HepG2 (cell line): ENCODE measurements at regions not wholly inside any gene's neighbourhood (a gene's known extent, or its start where the extent isn't known, plus 50 kb on each side); places are given as distances from the start of the nearest gene placed in this dataset.

ENCODE experiments used
- ATAC-seq: fragments of 200-7000 bp; cut with Tn5 transposase; 3 replicates; pipeline ENCODE4 v1.9.1; 2020; ENCODE audit warnings: mild to moderate bottlenecking, moderate library complexity
- BruUV-seq: library from RNA; stranded (reverse); fragments of 400-500 nt; replicated peaks from 2 replicates; lab custom pipeline; 2021; lab: Mats Ljungman, UMichigan
- CTCF ChIA-PET: fragments of 300-600 bp; formaldehyde crosslinking; extraction: SDS; loops from one replicate; lab custom pipeline; 2021; ENCODE audit warnings: low total read pairs, inconsistent platforms, low intra/inter-chr PET ratio; lab: Yijun Ruan, JAX
- POLR2A ChIA-PET: fragments of 350-600 bp; sonication (Branson Sonifier 250); formaldehyde crosslinking; loops from one replicate; lab custom pipeline; 2020; ENCODE audit warnings: antibody characterized with exemption, inconsistent platforms; lab: Yijun Ruan, JAX
- DNase-seq: peaks from one replicate; pipeline ENCODE4 v3.0.0-alpha.2; 2015; ENCODE audit warnings: low spot score
- FAIRE-seq: peaks from 3 replicates; lab custom pipeline; 2011; peaks lifted over from hg19 to GRCh38; lab: Jason Lieb, UNC
- H2AFZ ChIP-seq: one replicate; pipeline ENCODE4 v1.6.1; 2011; ENCODE audit warnings: low read length, inconsistent platforms
- H3K27ac ChIP-seq: fragments of 300-600 bp; 3 replicates; pipeline ENCODE4 v1.8.0; 2011; ENCODE audit warnings: mixed run types, mild to moderate bottlenecking, mixed read lengths, low read length, inconsistent platforms; ENCODE audit not compliant: insufficient read depth; ENCODE audit errors: extremely low read length
- H3K27me3 ChIP-seq, 2 experiments: fragments of 200-600 bp in 1 of 2; 2 replicates in 1 of 2; 3 replicates in 1 of 2; pipeline versions ENCODE4 v1.6.0 to v1.8.0; 2011; ENCODE audit warnings: low read length in 2 of 2, mild to moderate bottlenecking in 2 of 2, moderate library complexity in 2 of 2, inconsistent platforms in 1 of 2; ENCODE audit not compliant: insufficient read depth in 2 of 2, control insufficient read depth in 1 of 2
- H3K36me3 ChIP-seq, 2 experiments: fragments of 200-600 bp in 1 of 2; replicated peaks in 1 of 2; 2 replicates in 1 of 2; 3 replicates in 1 of 2; pipeline versions ENCODE4 v1.5.1 to v1.8.0; 2011; ENCODE audit warnings: low read length in 2 of 2, inconsistent platforms in 1 of 2; ENCODE audit not compliant: insufficient read depth in 2 of 2, control insufficient read depth in 1 of 2
- H3K4me1 ChIP-seq: 2 replicates; pipeline ENCODE4 v1.5.1; 2012; ENCODE audit warnings: low read length, inconsistent platforms; ENCODE audit not compliant: insufficient read depth
- H3K4me2 ChIP-seq: 2 replicates; pipeline ENCODE4 v1.6.0; 2011; ENCODE audit warnings: low read depth, low read length, inconsistent platforms
- H3K4me3 ChIP-seq, 3 experiments: fragments of 200-600 bp in 1 of 3; sonication (generic), shearing (Covaris generic) in 1 of 3; replicated peaks in 1 of 3; 2 replicates each; pipeline ENCODE4 v1.5.1; 2011 to 2016; ENCODE audit warnings: low read length in 3 of 3, inconsistent platforms in 2 of 3, low read depth in 2 of 3, mild to moderate bottlenecking in 2 of 3, control low read depth in 1 of 3, mixed read lengths in 1 of 3; ENCODE audit not compliant: insufficient read depth in 1 of 3
- H3K79me2 ChIP-seq: one replicate; pipeline ENCODE4 v1.6.1; 2011; ENCODE audit warnings: low read length, inconsistent platforms; ENCODE audit not compliant: insufficient read depth
- H3K9ac ChIP-seq: 2 replicates; pipeline ENCODE4 v1.6.0; 2011; ENCODE audit warnings: mild to moderate bottlenecking, low read depth, low read length, inconsistent platforms; ENCODE audit not compliant: insufficient read depth
- H3K9me3 ChIP-seq: 2 replicates; pipeline ENCODE4 v1.5.1; 2012; ENCODE audit warnings: mild to moderate bottlenecking, low read length
- H4K20me1 ChIP-seq: 2 replicates; pipeline ENCODE4 v1.6.0; 2011; ENCODE audit warnings: inconsistent platforms, mild to moderate bottlenecking, low read length, moderate library complexity; ENCODE audit not compliant: insufficient read depth
- E2F1 ChIP-seq: sonication (generic); formaldehyde crosslinking; IDR thresholded peaks from 2 replicates; pipeline ENCODE4 v1.5.0; 2020; ENCODE audit warnings: missing genetic modification reagents
- EZH2 ChIP-seq: conservative IDR thresholded peaks from 2 replicates; pipeline ENCODE4 v1.6.1; 2012; ENCODE audit warnings: mild to moderate bottlenecking, low read depth, low read length, moderate library complexity
- GLI4 ChIP-seq: sonication (generic); formaldehyde crosslinking; IDR thresholded peaks from 2 replicates; pipeline ENCODE4 v1.5.1; 2020; ENCODE audit warnings: missing genetic modification reagents, mild to moderate bottlenecking, moderate library complexity, borderline replicate concordance
- GZF1 ChIP-seq: sonication (generic); formaldehyde crosslinking; IDR thresholded peaks from 2 replicates; pipeline ENCODE4 v1.5.1; 2020; ENCODE audit warnings: mild to moderate bottlenecking, missing genetic modification reagents
- HBP1 ChIP-seq: IDR thresholded peaks from 2 replicates; pipeline ENCODE4 v1.6.1; 2016; ENCODE audit warnings: low read depth, control low read depth
- SRSF9 ChIP-seq: fragments of 200-400 bp; formaldehyde crosslinking; IDR thresholded peaks from 2 replicates; pipeline ENCODE4 v1.6.1; 2018; ENCODE audit warnings: borderline replicate concordance, mild to moderate bottlenecking, low read depth, low read length; ENCODE audit not compliant: insufficient read depth, poor library complexity, severe bottlenecking
- ZMYM4 ChIP-seq: sonication (generic); formaldehyde crosslinking; IDR thresholded peaks from 2 replicates; pipeline ENCODE4 v1.8.1; 2023; ENCODE audit warnings: mild to moderate bottlenecking, missing genetic modification reagents
- WGBS: methylation state at CpG from one replicate; pipeline ENCODE4 v1.1.6; 2017; ENCODE audit warnings: low lambda C conversion rate; 5-methylcytosine and 5-hydroxymethylcytosine counted together
- in situ Hi-C: cut with HindIII; loops from 2 replicates; pipeline ENCODE4 v1.10.0; 2017; ENCODE audit warnings: low pct_unique_long_range_greater_than_20kb; ENCODE audit not compliant: extremely low pct_ligation_motif_present
- intact Hi-C: fragments of 100-400 bp; cut with micrococcal nuclease; formaldehyde crosslinking; loops from one replicate; pipeline ENCODE4 v1.10.0; 2022; ENCODE audit not compliant: unreplicated experiment
- TF ChIP-seq, protein P1 (sequence below): sonication (generic); formaldehyde crosslinking; IDR thresholded peaks from 2 replicates; pipeline ENCODE4 v1.4.0; 2020; ENCODE audit warnings: missing genetic modification reagents

- ChIA-PET POLR2A (no interaction called here), CTCF (no interaction called here)
- ATAC-seq (no peak), DNase-seq (no peak), FAIRE-seq (no peak)
- TF ChIP-seq ZMYM4 (CRISPR knock-in tag), result no peak
- TF ChIP-seq EZH2, result no peak
- TF ChIP-seq HBP1 (CRISPR knock-in tag), result no peak
- no peak for TF ChIP-seq SRSF9
- no peak for TF ChIP-seq E2F1 (CRISPR knock-in tag)
- TF ChIP-seq GLI4, result no peak
- TF ChIP-seq, protein P1, sequence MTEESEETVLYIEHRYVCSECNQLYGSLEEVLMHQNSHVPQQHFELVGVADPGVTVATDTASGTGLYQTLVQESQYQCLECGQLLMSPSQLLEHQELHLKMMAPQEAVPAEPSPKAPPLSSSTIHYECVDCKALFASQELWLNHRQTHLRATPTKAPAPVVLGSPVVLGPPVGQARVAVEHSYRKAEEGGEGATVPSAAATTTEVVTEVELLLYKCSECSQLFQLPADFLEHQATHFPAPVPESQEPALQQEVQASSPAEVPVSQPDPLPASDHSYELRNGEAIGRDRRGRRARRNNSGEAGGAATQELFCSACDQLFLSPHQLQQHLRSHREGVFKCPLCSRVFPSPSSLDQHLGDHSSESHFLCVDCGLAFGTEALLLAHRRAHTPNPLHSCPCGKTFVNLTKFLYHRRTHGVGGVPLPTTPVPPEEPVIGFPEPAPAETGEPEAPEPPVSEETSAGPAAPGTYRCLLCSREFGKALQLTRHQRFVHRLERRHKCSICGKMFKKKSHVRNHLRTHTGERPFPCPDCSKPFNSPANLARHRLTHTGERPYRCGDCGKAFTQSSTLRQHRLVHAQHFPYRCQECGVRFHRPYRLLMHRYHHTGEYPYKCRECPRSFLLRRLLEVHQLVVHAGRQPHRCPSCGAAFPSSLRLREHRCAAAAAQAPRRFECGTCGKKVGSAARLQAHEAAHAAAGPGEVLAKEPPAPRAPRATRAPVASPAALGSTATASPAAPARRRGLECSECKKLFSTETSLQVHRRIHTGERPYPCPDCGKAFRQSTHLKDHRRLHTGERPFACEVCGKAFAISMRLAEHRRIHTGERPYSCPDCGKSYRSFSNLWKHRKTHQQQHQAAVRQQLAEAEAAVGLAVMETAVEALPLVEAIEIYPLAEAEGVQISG (CRISPR knock-in tag), result no peak
- TF ChIP-seq GZF1 (CRISPR knock-in tag), result no peak
- BruUV-seq, result no TSS peak
- H3K36me3 ChIP-seq, result no peaks in the 10 kb centered on the region
- intact Hi-C loops, result no loop called here
- in situ Hi-C loops, result no loop called here
- H2AFZ ChIP-seq, result no peak overlapping the region
- no peak overlapping the region for H3K27ac ChIP-seq
- peaks cover 30% of the 10 kb centered on the region for H3K9me3 ChIP-seq
- no peaks in the 10 kb centered on the region for H4K20me1 ChIP-seq
- no peaks in the 10 kb centered on the region for H3K27me3 ChIP-seq
- WGBS, result 3% methylated on average over 2 of the region's 2 CpGs
- no peak overlapping the region for H3K4me2 ChIP-seq
- H3K9ac ChIP-seq, result no peak overlapping the region
- H3K4me1 ChIP-seq, result no peaks in the 10 kb centered on the region
- no peak overlapping the region for H3K4me3 ChIP-seq
- no peaks in the 10 kb centered on the region for H3K79me2 ChIP-seq
Observed at GRCh38 chr13:88097541-88097940, 426.4 kb downstream of the SLITRK5 start.
